ENCODE measurements at regions not wholly inside any gene's neighbourhood (a gene's known extent, or its start where the extent isn't known, plus 50 kb on each side); places are given as distances from the start of the nearest gene placed in this dataset.

DNA sequence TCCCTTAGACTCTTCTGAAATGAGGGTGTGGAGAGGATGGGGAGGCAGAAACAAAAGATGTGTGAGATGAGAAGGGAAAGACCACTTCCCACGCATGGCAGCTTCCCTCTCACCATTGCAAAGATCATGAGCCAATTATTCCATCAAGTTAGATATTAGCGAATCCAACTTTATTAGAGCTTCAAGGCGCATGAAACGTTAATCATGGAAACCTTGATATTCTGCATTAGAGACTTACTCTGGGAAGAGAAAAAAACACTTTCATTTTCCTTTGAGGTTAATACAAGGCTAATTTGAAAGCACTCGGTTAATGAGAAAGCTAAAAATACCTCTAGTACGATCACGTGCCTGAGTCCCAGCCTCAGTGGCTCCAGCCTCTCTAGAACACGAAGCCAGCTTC lies 220.6 kb upstream of the RPL38 start:
- TF ChIP-seq, protein P1, sequence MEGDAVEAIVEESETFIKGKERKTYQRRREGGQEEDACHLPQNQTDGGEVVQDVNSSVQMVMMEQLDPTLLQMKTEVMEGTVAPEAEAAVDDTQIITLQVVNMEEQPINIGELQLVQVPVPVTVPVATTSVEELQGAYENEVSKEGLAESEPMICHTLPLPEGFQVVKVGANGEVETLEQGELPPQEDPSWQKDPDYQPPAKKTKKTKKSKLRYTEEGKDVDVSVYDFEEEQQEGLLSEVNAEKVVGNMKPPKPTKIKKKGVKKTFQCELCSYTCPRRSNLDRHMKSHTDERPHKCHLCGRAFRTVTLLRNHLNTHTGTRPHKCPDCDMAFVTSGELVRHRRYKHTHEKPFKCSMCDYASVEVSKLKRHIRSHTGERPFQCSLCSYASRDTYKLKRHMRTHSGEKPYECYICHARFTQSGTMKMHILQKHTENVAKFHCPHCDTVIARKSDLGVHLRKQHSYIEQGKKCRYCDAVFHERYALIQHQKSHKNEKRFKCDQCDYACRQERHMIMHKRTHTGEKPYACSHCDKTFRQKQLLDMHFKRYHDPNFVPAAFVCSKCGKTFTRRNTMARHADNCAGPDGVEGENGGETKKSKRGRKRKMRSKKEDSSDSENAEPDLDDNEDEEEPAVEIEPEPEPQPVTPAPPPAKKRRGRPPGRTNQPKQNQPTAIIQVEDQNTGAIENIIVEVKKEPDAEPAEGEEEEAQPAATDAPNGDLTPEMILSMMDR (IDR thresholded peaks at IDR 0.05): no peak
- no peak for TF ChIP-seq EZH2 (IDR thresholded peaks at IDR 0.05; ENCODE audit: borderline replicate concordance, insufficient read depth, low read depth, low read length, poor library complexity, severe bottlenecking)

All from B cell (primary cell).